Fibroblast of the aortic adventitia (primary cell): ENCODE measurements at regions not wholly inside any gene's neighbourhood (a gene's known extent, or its start where the extent isn't known, plus 50 kb on each side); places are given as distances from the start of the nearest gene placed in this dataset. TPM values are rescaled to one million over a fixed set of nuclear protein-coding genes. Genes with fewer than 3 reads are reported as not detected.

ENCODE experiments used
- DNase-seq: peaks from one replicate; pipeline ENCODE4 v3.0.0-alpha.2; 2010; ENCODE audit warnings: low read depth
- H3K4me3 ChIP-seq: 2 replicates; pipeline ENCODE4 v1.5.1; 2011; ENCODE audit warnings: low read depth, mild to moderate bottlenecking, control low read depth, low read length, moderate library complexity
- CTCF ChIP-seq: IDR thresholded peaks from 2 replicates; pipeline ENCODE4 v1.5.1; 2011; ENCODE audit warnings: mild to moderate bottlenecking, low read length, control low read depth, inconsistent platforms; ENCODE audit not compliant: insufficient read depth
- small RNA-seq: library from RNA; depleted of rRNA; stranded (forward); fragments of <200 nt; gene quantifications from one replicate; pipeline ENCODE3, GENCODE V24; 2012

GRCh38 chr1:118247593-118247992 is 62.6 kb upstream of the SPAG17 start:
- H3K4me3 ChIP-seq: no peak overlapping the region
- DNase-seq: peak; percentile 14
- TF ChIP-seq CTCF: peak; percentile 47

GRCh38 chr1:118246646-118247045 is 61.6 kb upstream of the SPAG17 start:
- DNase-seq: no peak
- no peak overlapping the region for H3K4me3 ChIP-seq
- no peak for TF ChIP-seq CTCF

DNA sequence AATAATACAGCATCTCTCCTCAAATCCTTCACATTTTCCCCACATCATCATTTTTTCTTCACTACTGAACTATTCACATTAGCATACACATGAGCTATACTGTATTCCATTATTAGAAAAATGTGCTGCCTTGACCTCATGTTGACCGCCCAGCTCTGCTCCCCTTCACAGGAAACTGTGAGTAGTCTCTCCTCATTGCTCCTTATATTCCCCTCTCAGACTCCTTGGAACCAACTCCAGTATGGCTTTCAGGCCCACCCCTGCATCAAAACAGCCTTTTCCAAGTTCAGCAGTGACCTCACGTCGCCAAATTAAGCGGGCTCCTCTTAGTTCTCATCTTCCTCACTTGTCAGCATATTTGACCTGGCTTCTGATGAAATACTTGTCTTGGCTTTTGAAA is 59.2 kb upstream of the SPAG17 start:
- DNase-seq: no peak
- TF ChIP-seq CTCF: no peak
- no peak overlapping the region for H3K4me3 ChIP-seq

GRCh38 chr1:118243269-118243668 is 58.2 kb upstream of the SPAG17 start:
- no peak for DNase-seq
- no peak for TF ChIP-seq CTCF
- no peak overlapping the region for H3K4me3 ChIP-seq

Small RNAs in the stretch of these regions (small RNA-seq; reads per million reads assigned to genes)
- not detected for gene RNA5SP56
